B cell (primary cell): ENCODE measurements at regions not wholly inside any gene's neighbourhood (a gene's known extent, or its start where the extent isn't known, plus 50 kb on each side); places are given as distances from the start of the nearest gene placed in this dataset.

ENCODE experiments used
- ATAC-seq: fragments of 200-7000 bp; cut with Tn5 transposase; one replicate; pipeline ENCODE4 v1.10.0; 2021; ENCODE audit warnings: low read depth, mild to moderate bottlenecking, moderate number of reproducible peaks, moderate library complexity
- CTCF ChIA-PET: fragments of 350-600 bp; sonication (Branson Sonifier 250); formaldehyde crosslinking; loops from one replicate; lab custom pipeline; 2021; ENCODE audit warnings: antibody characterized with exemption, inconsistent platforms; lab: Charles Lee
- POLR2A ChIA-PET: fragments of 350-600 bp; sonication (Branson Sonifier 250); formaldehyde crosslinking; loops from one replicate; lab custom pipeline; 2021; ENCODE audit warnings: antibody characterized with exemption; lab: Charles Lee
- DNase-seq: peaks from one replicate; pipeline ENCODE4 v3.0.0; 2013
- H2AFZ ChIP-seq: 2 replicates; pipeline ENCODE4 v1.6.1; 2012; ENCODE audit warnings: mild to moderate bottlenecking, low read depth, low read length; ENCODE audit not compliant: insufficient read depth, poor library complexity, severe bottlenecking
- H3K27ac ChIP-seq, 2 donors: 1 replicate in 1 of 2; 2 replicates in 1 of 2; pipeline ENCODE4 v1.5.1; 2012 to 2013; ENCODE audit warnings: low read length in 2 of 2, mild to moderate bottlenecking in 2 of 2, moderate library complexity in 1 of 2
- H3K27me3 ChIP-seq, 4 experiments: fragments of 200-600 bp in 1 of 4; sonication (generic) in 1 of 4; replicated peaks in 1 of 4; 1 replicate in 2 of 4; 2 replicates in 2 of 4; pipeline versions ENCODE4 v1.6.1 to v1.7.0; 2013 to 2016; ENCODE audit warnings: low read length in 3 of 4, mild to moderate bottlenecking in 2 of 4, mixed read lengths in 1 of 4, moderate library complexity in 1 of 4; ENCODE audit not compliant: insufficient read depth in 4 of 4, control insufficient read depth in 3 of 4; ENCODE audit errors: control extremely low read depth in 1 of 4
- H3K36me3 ChIP-seq, 2 experiments: replicated peaks in 1 of 2; 1 replicate in 1 of 2; 2 replicates in 1 of 2; pipeline versions ENCODE4 v1.6.1 to v1.7.1; 2013; ENCODE audit warnings: low read length in 1 of 2; ENCODE audit not compliant: insufficient read depth in 2 of 2, control insufficient read depth in 1 of 2; ENCODE audit errors: control extremely low read depth in 1 of 2, extremely low read depth in 1 of 2
- H3K4me1 ChIP-seq, 2 donors: fragments of 200-600 bp in 1 of 2; sonication (generic) in 1 of 2; 1 replicate in 1 of 2; 2 replicates in 1 of 2; pipeline versions ENCODE4 v1.5.1 to v1.6.1; 2013 to 2017; ENCODE audit warnings: low read length in 2 of 2; ENCODE audit not compliant: control insufficient read depth in 2 of 2, insufficient read depth in 2 of 2
- H3K4me2 ChIP-seq: replicated peaks from 2 replicates; pipeline ENCODE3; 2012; ENCODE audit warnings: mild to moderate bottlenecking, low read depth, low read length; ENCODE audit not compliant: poor library complexity, severe bottlenecking
- H3K4me3 ChIP-seq, 5 experiments: fragments of 200-600 bp in 1 of 5; sonication (generic) in 1 of 5; 1 replicate in 3 of 5; 2 replicates in 2 of 5; pipeline versions ENCODE4 v1.5.1 to v1.7.0; 2011 to 2016; ENCODE audit warnings: low read length in 4 of 5, mild to moderate bottlenecking in 4 of 5, low read depth in 2 of 5, control low read depth in 1 of 5, moderate library complexity in 1 of 5; ENCODE audit not compliant: insufficient read depth in 1 of 5; ENCODE audit errors: control extremely low read depth in 1 of 5, extremely low read depth in 1 of 5
- H3K79me2 ChIP-seq: fragments of 200-600 bp; sonication (generic); one replicate; pipeline ENCODE4 v1.6.0; 2016; ENCODE audit warnings: low read length; ENCODE audit not compliant: control insufficient read depth, insufficient read depth
- H3K9ac ChIP-seq: fragments of 200-600 bp; sonication (generic); 2 replicates; pipeline ENCODE4 v1.6.1; 2017; ENCODE audit warnings: mild to moderate bottlenecking, low read length, moderate library complexity
- H3K9me3 ChIP-seq, 3 donors: one replicate each; pipeline versions ENCODE4 v1.6.1 to v1.7.1; 2013; ENCODE audit warnings: low read length in 2 of 3; ENCODE audit not compliant: control insufficient read depth in 2 of 3, insufficient read depth in 1 of 3; ENCODE audit errors: control extremely low read depth in 1 of 3
- H4K20me1 ChIP-seq: 2 replicates; pipeline ENCODE4 v1.6.0; 2012; ENCODE audit warnings: mild to moderate bottlenecking, low read length; ENCODE audit not compliant: insufficient read depth, control insufficient read depth, poor library complexity, severe bottlenecking
- H3K27ac Mint-ChIP-seq: one replicate; pipeline ENCODE4 v1.8.0; 2021; ENCODE audit warnings: mixed read lengths
- H3K27me3 Mint-ChIP-seq: one replicate; pipeline ENCODE4 v1.8.0; 2021; ENCODE audit warnings: mixed read lengths
- H3K4me1 Mint-ChIP-seq: one replicate; pipeline ENCODE4 v1.8.0; 2021; ENCODE audit warnings: mixed read lengths
- H3K4me3 Mint-ChIP-seq: one replicate; pipeline ENCODE4 v1.8.0; 2021; ENCODE audit warnings: mixed read lengths
- H3K9me3 Mint-ChIP-seq: one replicate; pipeline ENCODE4 v1.8.0; 2022; ENCODE audit warnings: mixed read lengths; ENCODE audit not compliant: insufficient read depth
- EZH2 ChIP-seq: IDR thresholded peaks from 2 replicates; pipeline ENCODE4 v1.6.1; 2012; ENCODE audit warnings: borderline replicate concordance, low read depth, mild to moderate bottlenecking, moderate library complexity, low read length; ENCODE audit not compliant: insufficient read depth, poor library complexity, severe bottlenecking
- WGBS: methylation state at CpG from one replicate; pipeline ENCODE4 v1.1.5; 2013; ENCODE audit warnings: missing lambda C conversion rate; ENCODE audit not compliant: insufficient coverage; 5-methylcytosine and 5-hydroxymethylcytosine counted together
- intact Hi-C: fragments of 100-400 bp; cut with micrococcal nuclease; formaldehyde crosslinking; loops from one replicate; pipeline ENCODE4 v1.10.0; 2022
- TF ChIP-seq, protein P1 (sequence below): fragments of 200-600 bp; IDR thresholded peaks from one replicate; pipeline ENCODE4 v1.8.0; 2022; ENCODE audit warnings: antibody characterized with exemption, mild to moderate bottlenecking

DNA sequence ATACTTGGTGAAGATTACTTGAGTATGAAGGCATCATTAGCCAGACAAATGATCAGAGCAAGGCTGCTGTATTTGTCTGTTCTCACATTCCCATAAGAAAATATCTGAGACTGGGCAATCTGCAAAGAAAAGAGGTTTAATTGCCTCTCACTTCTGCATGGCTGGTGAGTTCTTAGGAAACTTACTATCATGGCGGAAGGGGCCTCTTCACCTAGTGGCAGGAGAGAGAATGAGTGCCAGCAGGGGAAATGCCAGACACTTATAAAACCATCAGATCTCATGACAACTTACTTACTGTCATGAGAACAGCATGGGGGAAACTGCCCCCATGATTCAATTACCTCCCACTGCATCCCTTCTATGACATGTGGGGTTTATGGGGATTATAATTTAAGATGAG is 452.3 kb downstream of the GALR1 start:
- no peak for ATAC-seq
- Mint-ChIP-seq H3K4me3 (no peak overlapping the region), H3K9me3 (no peaks in the 10 kb centered on the region), H3K4me1 (no peaks in the 10 kb centered on the region), H3K27me3 (peaks cover 21% of the 10 kb centered on the region), H3K27ac (no peak overlapping the region)
- H3K79me2 ChIP-seq: no peaks in the 10 kb centered on the region
- H2AFZ ChIP-seq: no peak overlapping the region
- DNase-seq: no peak
- no peak overlapping the region for H3K4me2 ChIP-seq
- H3K27me3 ChIP-seq: no peaks in the 10 kb centered on the region
- ChIA-PET CTCF (interaction anchor here (3.6 kb wide), 1 partner anchor 900 kb away, joined by 24 read pairs; no protein-coding TSS in a partner anchor), POLR2A (no interaction called here)
- H3K4me3 ChIP-seq: no peak overlapping the region
- WGBS: no CpG with 5 or more reads among the region's 1 CpG
- no peak overlapping the region for H3K27ac ChIP-seq
- no peaks in the 10 kb centered on the region for H4K20me1 ChIP-seq
- TF ChIP-seq, protein P1, sequence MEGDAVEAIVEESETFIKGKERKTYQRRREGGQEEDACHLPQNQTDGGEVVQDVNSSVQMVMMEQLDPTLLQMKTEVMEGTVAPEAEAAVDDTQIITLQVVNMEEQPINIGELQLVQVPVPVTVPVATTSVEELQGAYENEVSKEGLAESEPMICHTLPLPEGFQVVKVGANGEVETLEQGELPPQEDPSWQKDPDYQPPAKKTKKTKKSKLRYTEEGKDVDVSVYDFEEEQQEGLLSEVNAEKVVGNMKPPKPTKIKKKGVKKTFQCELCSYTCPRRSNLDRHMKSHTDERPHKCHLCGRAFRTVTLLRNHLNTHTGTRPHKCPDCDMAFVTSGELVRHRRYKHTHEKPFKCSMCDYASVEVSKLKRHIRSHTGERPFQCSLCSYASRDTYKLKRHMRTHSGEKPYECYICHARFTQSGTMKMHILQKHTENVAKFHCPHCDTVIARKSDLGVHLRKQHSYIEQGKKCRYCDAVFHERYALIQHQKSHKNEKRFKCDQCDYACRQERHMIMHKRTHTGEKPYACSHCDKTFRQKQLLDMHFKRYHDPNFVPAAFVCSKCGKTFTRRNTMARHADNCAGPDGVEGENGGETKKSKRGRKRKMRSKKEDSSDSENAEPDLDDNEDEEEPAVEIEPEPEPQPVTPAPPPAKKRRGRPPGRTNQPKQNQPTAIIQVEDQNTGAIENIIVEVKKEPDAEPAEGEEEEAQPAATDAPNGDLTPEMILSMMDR: no peak
- no peak for TF ChIP-seq EZH2
- no peaks in the 10 kb centered on the region for H3K9me3 ChIP-seq
- no peaks in the 10 kb centered on the region for H3K4me1 ChIP-seq
- no peak overlapping the region for H3K9ac ChIP-seq
- H3K36me3 ChIP-seq: no peaks in the 10 kb centered on the region
- intact Hi-C loops: loop anchor here (5.0 kb wide), 1 partner anchor 825 kb away; no protein-coding TSS in a partner anchor

DNA sequence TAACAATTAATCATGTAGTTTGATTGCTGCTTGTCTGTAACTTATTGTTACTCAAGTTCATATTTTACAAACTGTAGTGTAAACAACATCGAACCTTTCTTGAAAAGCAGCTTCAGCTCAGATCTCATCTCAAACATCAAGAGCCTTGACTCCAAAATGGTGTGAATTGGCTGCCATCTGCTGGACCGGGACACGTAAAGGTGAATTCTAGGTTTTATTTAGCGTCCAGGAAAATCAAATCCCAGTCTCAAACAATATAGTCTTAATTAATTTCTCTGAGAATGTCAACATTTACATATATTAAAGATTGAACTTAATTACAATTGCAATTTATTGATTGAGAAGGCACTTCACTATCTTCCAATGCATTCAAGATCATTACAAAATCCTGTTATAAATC is 453.0 kb downstream of the GALR1 start:
- Histone ChIP-seq H3K27me3 (no peaks in the 10 kb centered on the region), H3K9me3 (no peaks in the 10 kb centered on the region), H3K4me3 (no peak overlapping the region), H3K9ac (no peak overlapping the region), H4K20me1 (no peaks in the 10 kb centered on the region), H2AFZ (no peak overlapping the region), H3K79me2 (no peaks in the 10 kb centered on the region), H3K36me3 (no peaks in the 10 kb centered on the region), H3K27ac (no peak overlapping the region), H3K4me2 (no peak overlapping the region), H3K4me1 (no peaks in the 10 kb centered on the region)
- ChIA-PET CTCF (interaction anchor here (3.6 kb wide), 1 partner anchor 900 kb away, joined by 24 read pairs; no protein-coding TSS in a partner anchor), POLR2A (no interaction called here)
- Mint-ChIP-seq H3K4me1 (no peaks in the 10 kb centered on the region), H3K27ac (no peak overlapping the region), H3K27me3 (peaks cover 19% of the 10 kb centered on the region), H3K4me3 (no peak overlapping the region), H3K9me3 (no peaks in the 10 kb centered on the region)
- TF ChIP-seq, protein P1: peak; percentile 29
- no peak for TF ChIP-seq EZH2
- DNase-seq (peak; percentile 11), ATAC-seq (no peak)
- intact Hi-C loops: loop anchor here (5.0 kb wide), 1 partner anchor 825 kb away; no protein-coding TSS in a partner anchor
- no CpG with 5 or more reads among the region's 4 CpGs for WGBS
